Activated CD4-positive, alpha-beta T cell treated with anti-CD3 and anti-CD28 coated beads, Interleukin-2, amount 50 U/mL, for 48 hours (primary cell): ENCODE measurements at regions not wholly inside any gene's neighbourhood (a gene's known extent, or its start where the extent isn't known, plus 50 kb on each side); places are given as distances from the start of the nearest gene placed in this dataset.
A peak's percentile ranks its signal among the peaks of the same experiment; 100 is the strongest.
"Not testable (repeated sequence)": the region's sequence is repeated elsewhere in the genome, so short reads cannot be mapped to it uniquely, and the experiment has no call there.

Source experiments
- DNase-seq, 2 experiments: peaks; one replicate each; pipeline ENCODE4 v3.0.0-alpha.2; 2020

- DNase-seq, result no peak
Observed at GRCh38 chr20:40941133-40941610, 87.5 kb upstream of the TOP1 start.

GRCh38 chr20:40942006-40942405 is 86.6 kb upstream of the TOP1 start:
- DNase-seq, result no peak

GRCh38 chr20:40942775-40943174 is 85.8 kb upstream of the TOP1 start:
- no peak for DNase-seq

- no peak for DNase-seq
Observed at GRCh38 chr20:40943591-40943990, 85.0 kb upstream of the TOP1 start.

GRCh38 chr20:40945189-40945588 is 83.4 kb upstream of the TOP1 start:
- DNase-seq, result no peak

- peak in 1 of 2 experiments; percentile 13 for DNase-seq
Observed at GRCh38 chr20:40945754-40946450, 82.7 kb upstream of the TOP1 start.

- no peak for DNase-seq
Observed at GRCh38 chr20:40946451-40946850, 82.2 kb upstream of the TOP1 start.

GRCh38 chr20:40948465-40949267 is 80.0 kb upstream of the TOP1 start:
- no peak for DNase-seq

GRCh38 chr20:40949346-40949745 is 79.3 kb upstream of the TOP1 start:
- no peak for DNase-seq

GRCh38 chr20:40952136-40952535 is 76.5 kb upstream of the TOP1 start:
- DNase-seq, result no peak

- DNase-seq, result no peak
Observed at GRCh38 chr20:40953416-40953815, 75.2 kb upstream of the TOP1 start.

GRCh38 chr20:40953856-40954255 is 74.8 kb upstream of the TOP1 start:
- DNase-seq, result no peak

GRCh38 chr20:40954521-40955165 is 74.0 kb upstream of the TOP1 start:
- DNase-seq, result no peak

- no peak for DNase-seq
Observed at GRCh38 chr20:40955326-40955725, 73.3 kb upstream of the TOP1 start.

GRCh38 chr20:40955826-40956225 is 72.8 kb upstream of the TOP1 start:
- not testable (repeated sequence) for DNase-seq

- no peak for DNase-seq
Observed at GRCh38 chr20:40956542-40957264, 71.9 kb upstream of the TOP1 start.

GRCh38 chr20:40957265-40957760 is 71.3 kb upstream of the TOP1 start:
- no peak for DNase-seq

GRCh38 chr20:40958598-40958997 is 70.0 kb upstream of the TOP1 start:
- no peak for DNase-seq

GRCh38 chr20:40959325-40960092 is 69.1 kb upstream of the TOP1 start:
- DNase-seq, result no peak

- DNase-seq, result no peak
Observed at GRCh38 chr20:40960101-40960500, 68.5 kb upstream of the TOP1 start.

- DNase-seq, result no peak
Observed at GRCh38 chr20:40960521-40960956, 68.1 kb upstream of the TOP1 start.

- no peak for DNase-seq
Observed at GRCh38 chr20:40961176-40961575, 67.4 kb upstream of the TOP1 start.
